Uterus (tissue), 2 donors: ENCODE measurements at regions not wholly inside any gene's neighbourhood (a gene's known extent, or its start where the extent isn't known, plus 50 kb on each side); places are given as distances from the start of the nearest gene placed in this dataset.

Experiments
- CTCF ChIP-seq, 4 experiments: fragments of 200-600 bp in 2 of 4; fragments of 450-650 bp in 2 of 4; sonication (generic) in 2 of 4; IDR thresholded peaks; one replicate each; pipeline ENCODE4 v1.5.1; 2016 to 2019; ENCODE audit warnings: antibody characterized with exemption in 4 of 4, mild to moderate bottlenecking in 2 of 4, moderate library complexity in 1 of 4
- POLR2A ChIP-seq, 2 donors: fragments of 450-650 bp; IDR thresholded peaks; one replicate each; pipeline ENCODE4 v1.6.1; 2016; ENCODE audit warnings: antibody characterized with exemption in 2 of 2, mild to moderate bottlenecking in 1 of 2, moderate library complexity in 1 of 2

- TF ChIP-seq CTCF (IDR thresholded peaks at IDR 0.05), result no peak
- TF ChIP-seq POLR2A (IDR thresholded peaks at IDR 0.05), result no peak
Observed at GRCh38 chr7:126303926-126304325, 948.8 kb downstream of the GRM8 start.
